ENCODE measurements at regions not wholly inside any gene's neighbourhood (a gene's known extent, or its start where the extent isn't known, plus 50 kb on each side); places are given as distances from the start of the nearest gene placed in this dataset.
"Not testable (repeated sequence)": the region's sequence is repeated elsewhere in the genome, so short reads cannot be mapped to it uniquely, and the experiment has no call there.

- DNase-seq (ENCODE audit: low spot score): no peak
- TF ChIP-seq CTCF (IDR thresholded peaks at IDR 0.05; ENCODE audit: extremely low read depth, missing control alignments): no peak
Measured at GRCh38 chr5:104498281-104498680, 935.7 kb upstream of the NUDT12 start.

GRCh38 chr5:104494083-104494482, 931.5 kb upstream of the NUDT12 start:
- TF ChIP-seq CTCF (IDR thresholded peaks at IDR 0.05; ENCODE audit: extremely low read depth, missing control alignments): no peak

GRCh38 chr5:104472811-104473210, 910.2 kb upstream of the NUDT12 start:
- TF ChIP-seq CTCF (IDR thresholded peaks at IDR 0.05; ENCODE audit: extremely low read depth, missing control alignments): no peak
- no peak for DNase-seq (ENCODE audit: low spot score)

More at GRCh38 chr5:104494083-104494482, 931.5 kb upstream of the NUDT12 start:
- no peak for DNase-seq (ENCODE audit: low spot score)

GRCh38 chr5:104456122-104456521, 893.5 kb upstream of the NUDT12 start:
- no peak for TF ChIP-seq CTCF (IDR thresholded peaks at IDR 0.05; ENCODE audit: extremely low read depth, missing control alignments)
- DNase-seq (ENCODE audit: low spot score): no peak

- no peak for TF ChIP-seq CTCF (IDR thresholded peaks at IDR 0.05; ENCODE audit: extremely low read depth, missing control alignments)
- no peak for DNase-seq (ENCODE audit: low spot score)
Measured at GRCh38 chr5:104452550-104452949, 890.0 kb upstream of the NUDT12 start.

- DNase-seq (ENCODE audit: low spot score): not testable (repeated sequence)
Measured at GRCh38 chr5:104451911-104452310, 889.3 kb upstream of the NUDT12 start.

- TF ChIP-seq CTCF (IDR thresholded peaks at IDR 0.05; ENCODE audit: extremely low read depth, missing control alignments): no peak
- DNase-seq (ENCODE audit: low spot score): no peak
Measured at GRCh38 chr5:104444656-104445055, 882.1 kb upstream of the NUDT12 start.

- DNase-seq (ENCODE audit: low spot score): no peak
- no peak for TF ChIP-seq CTCF (IDR thresholded peaks at IDR 0.05; ENCODE audit: extremely low read depth, missing control alignments)
Measured at GRCh38 chr5:104443706-104444105, 881.1 kb upstream of the NUDT12 start.
